Activated naive CD4-positive, alpha-beta T cell treated with anti-CD3 and anti-CD28 coated beads, Interleukin-2, amount 50 U/mL, for 24 hours (primary cell): ENCODE measurements at regions not wholly inside any gene's neighbourhood (a gene's known extent, or its start where the extent isn't known, plus 50 kb on each side); places are given as distances from the start of the nearest gene placed in this dataset.

Experiments used
- H3K27ac Mint-ChIP-seq: one replicate; pipeline ENCODE4 v1.8.0; 2021; ENCODE audit warnings: mild to moderate bottlenecking, mixed read lengths
- H3K27me3 Mint-ChIP-seq: one replicate; pipeline ENCODE4 v1.8.0; 2021; ENCODE audit warnings: mixed read lengths
- H3K36me3 Mint-ChIP-seq: one replicate; pipeline ENCODE4 v1.8.0; 2021; ENCODE audit warnings: mixed read lengths
- H3K4me1 Mint-ChIP-seq: one replicate; pipeline ENCODE4 v1.8.0; 2021; ENCODE audit warnings: mixed read lengths
- H3K4me3 Mint-ChIP-seq: one replicate; pipeline ENCODE4 v1.8.0; 2021; ENCODE audit warnings: mild to moderate bottlenecking, mixed read lengths
- H3K9me3 Mint-ChIP-seq: one replicate; pipeline ENCODE4 v1.8.0; 2021; ENCODE audit warnings: mixed read lengths

- no peaks in the 10 kb centered on the region for H3K4me1 Mint-ChIP-seq
- peaks cover 3% of the 10 kb centered on the region for H3K36me3 Mint-ChIP-seq
- H3K27ac Mint-ChIP-seq: no peak overlapping the region
- peaks cover 22% of the 10 kb centered on the region for H3K27me3 Mint-ChIP-seq
- H3K9me3 Mint-ChIP-seq: peaks cover 4% of the 10 kb centered on the region
- no peak overlapping the region for H3K4me3 Mint-ChIP-seq
These were observed 76.1 kb upstream of the IRX3 start for GRCh38 chr16:54362591-54363206.

- Mint-ChIP-seq H3K27me3 (peaks cover 21% of the 10 kb centered on the region), H3K4me1 (no peaks in the 10 kb centered on the region), H3K9me3 (peaks cover 4% of the 10 kb centered on the region), H3K36me3 (peaks cover 3% of the 10 kb centered on the region), H3K27ac (no peak overlapping the region), H3K4me3 (no peak overlapping the region)
These were observed 74.7 kb upstream of the IRX3 start for GRCh38 chr16:54361246-54361645.

DNA sequence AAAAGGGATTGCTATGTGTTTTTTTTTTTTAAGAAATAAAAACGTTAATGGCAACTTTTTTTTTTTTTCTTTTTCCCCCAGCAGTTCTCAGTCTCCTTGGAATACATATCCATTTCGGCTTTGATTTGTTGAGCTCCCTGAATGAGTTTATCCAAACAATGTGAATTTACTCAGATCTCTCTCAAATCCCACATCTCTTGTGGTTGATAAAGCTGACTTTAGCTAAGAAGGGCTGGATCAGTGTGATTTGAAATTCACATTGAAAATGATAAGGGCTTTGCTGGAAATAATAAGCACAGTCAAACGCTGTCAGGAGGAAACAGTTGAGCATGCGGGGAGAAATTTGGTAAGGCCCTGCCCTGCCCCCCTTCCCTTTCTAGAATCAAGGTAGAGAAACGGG lies 74.1 kb upstream of the IRX3 start:
- Mint-ChIP-seq H3K4me3 (no peak overlapping the region), H3K4me1 (no peaks in the 10 kb centered on the region), H3K27ac (no peak overlapping the region), H3K27me3 (peaks cover 19% of the 10 kb centered on the region), H3K9me3 (peaks cover under 1% of the 10 kb centered on the region), H3K36me3 (peaks cover 2% of the 10 kb centered on the region)

DNA sequence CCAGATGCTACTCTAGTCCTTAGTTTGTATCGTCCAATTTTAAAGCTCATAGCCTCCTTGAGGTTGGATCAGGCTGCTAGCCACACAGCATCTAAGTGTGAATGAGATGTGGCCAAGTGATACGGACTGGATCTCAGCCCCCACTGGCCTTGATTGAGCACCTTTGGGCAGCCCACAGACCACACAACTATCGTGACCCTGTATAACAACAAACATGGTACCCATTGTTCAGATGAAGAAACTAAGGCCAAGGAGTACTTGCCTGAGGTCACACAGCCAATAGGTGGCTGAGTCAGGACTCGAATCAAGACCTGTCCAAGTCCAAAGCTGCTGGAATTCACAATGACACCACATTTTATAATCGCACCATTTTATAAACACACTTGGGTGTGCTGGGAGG lies 73.0 kb upstream of the IRX3 start:
- Mint-ChIP-seq H3K4me1 (no peaks in the 10 kb centered on the region), H3K9me3 (no peaks in the 10 kb centered on the region), H3K27me3 (peaks cover 17% of the 10 kb centered on the region), H3K27ac (no peak overlapping the region), H3K4me3 (no peak overlapping the region), H3K36me3 (peaks cover 2% of the 10 kb centered on the region)

DNA sequence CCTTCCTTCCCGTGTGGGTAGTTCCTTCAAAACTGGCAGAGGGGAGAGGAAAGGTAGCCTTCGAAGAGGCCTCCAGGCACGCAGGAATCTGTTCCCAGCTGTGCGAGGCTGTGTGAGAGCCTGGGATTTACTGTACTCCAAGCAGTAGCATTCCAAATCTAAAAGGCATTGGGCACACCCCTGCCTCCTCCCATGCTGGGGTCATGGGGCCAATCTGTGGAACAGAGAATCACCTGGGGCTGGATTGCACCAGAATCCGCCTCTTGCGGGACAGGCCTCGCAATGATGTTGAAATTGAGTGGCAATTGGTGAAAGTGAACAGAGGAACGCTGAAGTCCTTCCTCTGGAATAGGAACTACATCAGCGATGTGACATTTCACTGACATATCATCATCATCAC lies 72.5 kb upstream of the IRX3 start:
- H3K4me1 Mint-ChIP-seq: no peaks in the 10 kb centered on the region
- no peak overlapping the region for H3K27ac Mint-ChIP-seq
- H3K9me3 Mint-ChIP-seq: no peaks in the 10 kb centered on the region
- H3K27me3 Mint-ChIP-seq: peaks cover 17% of the 10 kb centered on the region
- no peak overlapping the region for H3K4me3 Mint-ChIP-seq
- H3K36me3 Mint-ChIP-seq: peaks cover 2% of the 10 kb centered on the region

GRCh38 chr16:54356391-54356790 lies 69.8 kb upstream of the IRX3 start:
- no peak overlapping the region for H3K4me3 Mint-ChIP-seq
- H3K36me3 Mint-ChIP-seq: peaks cover 2% of the 10 kb centered on the region
- H3K9me3 Mint-ChIP-seq: no peaks in the 10 kb centered on the region
- no peak overlapping the region for H3K27ac Mint-ChIP-seq
- peaks cover 16% of the 10 kb centered on the region for H3K27me3 Mint-ChIP-seq
- H3K4me1 Mint-ChIP-seq: no peaks in the 10 kb centered on the region

GRCh38 chr16:54355251-54355650 lies 68.7 kb upstream of the IRX3 start:
- no peak overlapping the region for H3K27ac Mint-ChIP-seq
- peaks cover 11% of the 10 kb centered on the region for H3K27me3 Mint-ChIP-seq
- peaks cover 2% of the 10 kb centered on the region for H3K36me3 Mint-ChIP-seq
- H3K4me1 Mint-ChIP-seq: no peaks in the 10 kb centered on the region
- no peak overlapping the region for H3K4me3 Mint-ChIP-seq
- no peaks in the 10 kb centered on the region for H3K9me3 Mint-ChIP-seq

DNA sequence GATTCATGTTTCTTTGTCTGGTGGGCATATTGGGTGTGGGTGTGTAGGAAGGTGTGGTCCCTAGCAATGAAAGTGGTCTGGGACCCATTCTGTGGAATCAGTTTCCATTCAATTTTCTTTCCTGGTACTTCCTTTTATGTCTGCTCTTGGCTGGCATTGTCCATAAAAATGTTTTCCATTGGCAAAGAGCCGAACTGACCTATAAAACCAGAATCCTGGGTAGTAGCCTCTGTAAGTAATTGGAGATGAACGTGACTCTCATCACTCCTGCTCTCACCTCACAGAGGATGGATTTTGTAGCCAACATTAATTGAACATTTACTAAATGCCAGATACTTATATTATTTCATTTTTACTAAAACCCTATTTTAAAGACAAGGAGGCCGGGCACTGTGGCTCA lies 66.5 kb upstream of the IRX3 start:
- Mint-ChIP-seq H3K36me3 (no peaks in the 10 kb centered on the region), H3K27ac (no peak overlapping the region), H3K27me3 (peaks cover 8% of the 10 kb centered on the region), H3K4me3 (no peak overlapping the region), H3K4me1 (no peaks in the 10 kb centered on the region), H3K9me3 (no peaks in the 10 kb centered on the region)

- H3K27ac Mint-ChIP-seq: no peak overlapping the region
- H3K4me1 Mint-ChIP-seq: no peaks in the 10 kb centered on the region
- H3K27me3 Mint-ChIP-seq: peaks cover 10% of the 10 kb centered on the region
- no peak overlapping the region for H3K4me3 Mint-ChIP-seq
- H3K36me3 Mint-ChIP-seq: no peaks in the 10 kb centered on the region
- H3K9me3 Mint-ChIP-seq: no peaks in the 10 kb centered on the region
These were observed 64.6 kb upstream of the IRX3 start for GRCh38 chr16:54351171-54351570.

GRCh38 chr16:54347961-54348360 lies 61.4 kb upstream of the IRX3 start:
- Mint-ChIP-seq H3K4me3 (no peak overlapping the region), H3K27me3 (peaks cover 11% of the 10 kb centered on the region), H3K9me3 (no peaks in the 10 kb centered on the region), H3K27ac (no peak overlapping the region), H3K4me1 (no peaks in the 10 kb centered on the region), H3K36me3 (no peaks in the 10 kb centered on the region)

GRCh38 chr16:54346041-54346440 lies 59.5 kb upstream of the IRX3 start:
- H3K36me3 Mint-ChIP-seq: no peaks in the 10 kb centered on the region
- no peak overlapping the region for H3K4me3 Mint-ChIP-seq
- peaks cover 5% of the 10 kb centered on the region for H3K27me3 Mint-ChIP-seq

GRCh38 chr16:54344646-54345630 lies 58.4 kb upstream of the IRX3 start:
- Mint-ChIP-seq H3K27ac (no peak overlapping the region), H3K4me1 (no peaks in the 10 kb centered on the region), H3K36me3 (no peaks in the 10 kb centered on the region), H3K27me3 (peaks cover 5% of the 10 kb centered on the region), H3K4me3 (no peak overlapping the region), H3K9me3 (no peaks in the 10 kb centered on the region)

More at GRCh38 chr16:54346041-54346440, 59.5 kb upstream of the IRX3 start:
- no peaks in the 10 kb centered on the region for H3K4me1 Mint-ChIP-seq
- H3K27ac Mint-ChIP-seq: no peak overlapping the region
- no peaks in the 10 kb centered on the region for H3K9me3 Mint-ChIP-seq

- Mint-ChIP-seq H3K36me3 (no peaks in the 10 kb centered on the region), H3K9me3 (no peaks in the 10 kb centered on the region), H3K4me3 (no peak overlapping the region), H3K27ac (no peak overlapping the region), H3K4me1 (no peaks in the 10 kb centered on the region), H3K27me3 (peaks cover 5% of the 10 kb centered on the region)
These were observed 56.4 kb upstream of the IRX3 start for GRCh38 chr16:54342966-54343365.

DNA sequence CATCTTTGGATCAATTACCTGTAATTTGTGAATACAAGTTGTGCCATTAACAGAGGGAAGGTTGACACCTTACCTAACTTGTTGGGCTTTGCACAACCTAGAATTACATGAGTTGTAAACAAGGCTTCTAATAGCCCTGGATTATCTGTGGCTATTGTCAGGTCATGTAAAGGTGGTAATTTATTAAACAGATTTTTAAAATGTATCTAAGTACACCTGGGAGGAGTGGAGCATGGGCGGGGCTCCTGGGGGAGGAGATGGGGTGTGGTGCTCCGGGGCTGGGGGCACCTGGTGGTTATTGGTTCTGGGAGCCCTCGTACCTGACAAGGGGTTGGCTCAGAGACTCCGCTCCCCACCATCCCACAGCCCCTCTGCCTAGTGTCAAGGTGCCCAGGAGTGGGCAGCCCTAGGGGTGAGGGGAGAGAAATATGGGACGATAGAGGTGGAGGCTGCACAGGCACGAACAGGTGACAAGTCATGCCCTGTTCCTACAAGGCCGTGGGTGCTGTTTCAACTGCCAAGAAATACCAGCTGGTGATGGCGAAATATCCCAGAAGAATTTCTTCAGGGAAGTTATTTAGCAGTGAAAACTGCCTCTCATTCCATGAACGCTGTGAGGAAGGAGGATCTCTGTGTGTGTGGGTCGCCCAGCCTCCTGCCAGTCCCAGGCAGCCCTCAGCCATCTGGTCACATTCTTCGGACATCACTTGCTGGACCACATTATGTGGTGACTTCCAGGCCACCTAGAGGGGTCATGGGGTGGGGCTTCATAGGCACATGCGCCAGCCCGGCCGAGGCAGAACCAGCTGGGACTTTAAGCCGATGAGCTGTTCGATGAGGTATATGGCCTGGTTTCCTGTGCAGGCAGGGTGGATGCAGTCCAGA lies 55.5 kb upstream of the IRX3 start:
- Mint-ChIP-seq H3K36me3 (no peaks in the 10 kb centered on the region), H3K4me3 (no peak overlapping the region), H3K27ac (no peak overlapping the region), H3K27me3 (peaks cover 5% of the 10 kb centered on the region), H3K4me1 (no peaks in the 10 kb centered on the region), H3K9me3 (no peaks in the 10 kb centered on the region)

GRCh38 chr16:54340531-54340930 lies 53.9 kb upstream of the IRX3 start:
- Mint-ChIP-seq H3K36me3 (no peaks in the 10 kb centered on the region), H3K9me3 (no peaks in the 10 kb centered on the region), H3K27me3 (peaks cover 3% of the 10 kb centered on the region), H3K4me3 (no peak overlapping the region), H3K4me1 (no peaks in the 10 kb centered on the region), H3K27ac (no peak overlapping the region)
